Lower leg skin (tissue), 4 donors: ENCODE measurements at regions not wholly inside any gene's neighbourhood (a gene's known extent, or its start where the extent isn't known, plus 50 kb on each side); places are given as distances from the start of the nearest gene placed in this dataset.
A peak's percentile ranks its signal among the peaks of the same experiment; 100 is the strongest.

ENCODE experiments used
- DNase-seq, 2 donors: peaks; one replicate each; pipeline ENCODE4 v3.0.0-alpha.2; 2019; ENCODE audit warnings: low spot score in 2 of 2
- H3K4me3 ChIP-seq: fragments of 200-600 bp; sonication (generic); 2 replicates; pipeline ENCODE4 v1.5.1; 2017; ENCODE audit warnings: mild to moderate bottlenecking, low read depth; ENCODE audit not compliant: poor library complexity, severe bottlenecking
- POLR2A ChIP-seq, 2 donors: fragments of 450-650 bp; IDR thresholded peaks; one replicate each; pipeline ENCODE4 v1.6.1; 2016 to 2017; ENCODE audit warnings: antibody characterized with exemption in 2 of 2, mild to moderate bottlenecking in 1 of 2, moderate library complexity in 1 of 2
- WGBS, 2 donors: methylation state at CpG; one replicate each; pipeline ENCODE4 v1.1.5; 2018; 5-methylcytosine and 5-hydroxymethylcytosine counted together
- intact Hi-C: fragments of 100-400 bp; cut with DNase I; formaldehyde crosslinking; loops from one replicate; pipeline ENCODE4 v1.15.0; 2023; ENCODE audit warnings: low total_unique reads
- TF ChIP-seq, protein P1 (sequence below), 3 donors: fragments of 450-650 bp; IDR thresholded peaks; one replicate each; pipeline ENCODE4 v1.5.1; 2016; ENCODE audit warnings: antibody characterized with exemption in 3 of 3, mild to moderate bottlenecking in 3 of 3, moderate library complexity in 2 of 3

DNA sequence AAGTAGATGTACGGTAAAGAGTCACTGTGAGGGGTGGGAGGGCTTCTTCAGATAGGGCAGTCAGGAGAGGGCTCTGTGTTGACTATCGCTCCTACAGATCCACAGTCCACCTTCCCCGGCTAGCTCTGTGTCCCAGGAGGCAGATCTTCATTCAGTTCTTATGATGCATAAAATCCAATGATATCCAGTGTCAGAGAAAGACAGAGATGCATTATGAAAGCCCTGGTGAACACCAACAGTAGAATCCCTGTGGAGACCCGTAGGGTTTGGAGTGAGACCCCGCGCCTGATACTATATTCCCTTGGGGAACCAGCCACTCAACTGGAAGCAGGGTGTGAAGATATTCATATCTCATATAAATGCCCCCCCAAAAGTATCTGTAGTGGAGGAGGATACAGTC lies 119.8 kb upstream of the SLCO3A1 start:
- no peak overlapping the region for H3K4me3 ChIP-seq
- WGBS, 2 donors: 70 to 92% methylated on average over 6 of the region's 6 CpGs
- TF ChIP-seq POLR2A (IDR thresholded peaks at IDR 0.05): no peak
- DNase-seq: no peak
- intact Hi-C loops: no loop called here

DNA sequence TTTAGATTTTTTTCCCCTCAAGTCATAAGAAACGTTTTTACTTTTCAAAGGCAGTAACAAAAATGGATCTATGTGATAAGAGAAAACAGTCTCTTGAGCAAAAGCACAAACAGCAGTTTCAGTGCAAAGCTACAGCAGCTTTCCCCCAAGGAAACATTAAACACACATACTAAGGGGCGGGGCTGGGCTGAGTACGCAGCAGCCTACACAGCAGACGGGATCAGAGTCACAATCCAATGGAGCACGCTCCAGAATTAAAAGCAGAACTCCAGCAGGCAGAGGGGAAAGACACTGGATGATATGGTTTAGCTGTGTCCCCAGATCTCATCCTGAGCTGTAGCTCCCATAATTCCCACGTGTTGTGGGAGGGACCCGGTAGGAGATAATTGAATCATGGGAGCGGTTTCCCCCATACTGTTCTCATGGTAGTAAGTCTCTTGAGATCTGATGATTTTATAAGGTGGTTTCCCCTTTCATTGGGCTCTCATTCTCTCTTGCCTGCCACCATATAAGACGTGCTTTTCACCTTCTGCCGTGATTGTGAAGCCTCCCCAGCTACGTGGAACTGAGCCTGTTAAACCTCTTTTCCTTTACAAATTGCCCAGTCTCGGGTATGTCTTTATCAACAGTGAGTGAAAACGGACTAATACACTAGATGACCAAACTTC lies 116.2 kb upstream of the SLCO3A1 start:
- peak in 1 of 2 donors; percentile 34 for DNase-seq
- intact Hi-C loops: no loop called here
- H3K4me3 ChIP-seq: no peak overlapping the region
- no peak for TF ChIP-seq POLR2A (IDR thresholded peaks at IDR 0.05)
- TF ChIP-seq, protein P1, sequence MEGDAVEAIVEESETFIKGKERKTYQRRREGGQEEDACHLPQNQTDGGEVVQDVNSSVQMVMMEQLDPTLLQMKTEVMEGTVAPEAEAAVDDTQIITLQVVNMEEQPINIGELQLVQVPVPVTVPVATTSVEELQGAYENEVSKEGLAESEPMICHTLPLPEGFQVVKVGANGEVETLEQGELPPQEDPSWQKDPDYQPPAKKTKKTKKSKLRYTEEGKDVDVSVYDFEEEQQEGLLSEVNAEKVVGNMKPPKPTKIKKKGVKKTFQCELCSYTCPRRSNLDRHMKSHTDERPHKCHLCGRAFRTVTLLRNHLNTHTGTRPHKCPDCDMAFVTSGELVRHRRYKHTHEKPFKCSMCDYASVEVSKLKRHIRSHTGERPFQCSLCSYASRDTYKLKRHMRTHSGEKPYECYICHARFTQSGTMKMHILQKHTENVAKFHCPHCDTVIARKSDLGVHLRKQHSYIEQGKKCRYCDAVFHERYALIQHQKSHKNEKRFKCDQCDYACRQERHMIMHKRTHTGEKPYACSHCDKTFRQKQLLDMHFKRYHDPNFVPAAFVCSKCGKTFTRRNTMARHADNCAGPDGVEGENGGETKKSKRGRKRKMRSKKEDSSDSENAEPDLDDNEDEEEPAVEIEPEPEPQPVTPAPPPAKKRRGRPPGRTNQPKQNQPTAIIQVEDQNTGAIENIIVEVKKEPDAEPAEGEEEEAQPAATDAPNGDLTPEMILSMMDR (IDR thresholded peaks at IDR 0.05): no peak
- 50 to 56% methylated on average over 13 of the region's 13 CpGs for WGBS, 2 donors

DNA sequence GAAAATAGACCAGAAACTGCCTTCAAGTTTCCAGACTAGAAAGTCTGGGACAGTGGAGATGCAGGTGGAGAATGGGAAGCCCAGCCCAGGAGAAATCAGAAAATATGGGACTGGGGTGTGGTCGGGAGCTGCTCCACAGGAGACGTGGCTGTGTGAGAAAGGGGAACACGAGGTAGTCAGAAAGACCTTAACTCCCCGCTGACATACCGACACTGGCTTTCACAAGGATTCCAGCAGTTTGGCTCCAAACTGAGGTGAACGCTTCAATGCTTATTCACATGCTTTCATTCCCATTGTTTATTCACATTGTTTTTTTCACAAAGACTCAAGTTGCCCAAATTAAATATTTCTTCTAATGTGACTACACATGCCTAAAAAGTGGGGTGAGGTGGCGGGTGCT lies 111.5 kb upstream of the SLCO3A1 start:
- TF ChIP-seq POLR2A (IDR thresholded peaks at IDR 0.05): no peak
- TF ChIP-seq, protein P1 (IDR thresholded peaks at IDR 0.05): no peak
- DNase-seq: no peak
- intact Hi-C loops: no loop called here
- H3K4me3 ChIP-seq: no peak overlapping the region
- 75 to 77% methylated on average over 7 of the region's 7 CpGs for WGBS, 2 donors

DNA sequence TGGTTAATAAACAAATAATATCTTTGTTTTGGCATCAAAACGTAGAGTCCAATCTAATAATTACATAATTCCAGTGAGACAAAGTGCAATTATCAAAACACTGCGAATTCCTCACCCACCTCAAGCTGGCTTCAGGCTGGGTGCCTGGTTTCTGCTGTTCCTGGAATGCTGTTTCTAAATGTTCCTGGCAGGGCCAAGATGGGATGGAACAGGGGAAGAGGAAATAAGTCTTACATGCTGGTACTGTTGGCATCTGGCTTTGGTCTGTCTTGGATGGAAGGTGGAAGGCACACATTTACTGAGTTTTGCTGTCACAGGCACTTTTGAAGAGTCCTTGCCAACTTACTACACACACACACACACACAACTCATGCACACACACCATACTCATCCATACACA lies 101.9 kb upstream of the SLCO3A1 start:
- WGBS, 2 donors: 46 to 55% methylated on average over 2 of the region's 2 CpGs
- no peak for TF ChIP-seq POLR2A (IDR thresholded peaks at IDR 0.05)
- TF ChIP-seq, protein P1 (IDR thresholded peaks at IDR 0.05): no peak

DNA sequence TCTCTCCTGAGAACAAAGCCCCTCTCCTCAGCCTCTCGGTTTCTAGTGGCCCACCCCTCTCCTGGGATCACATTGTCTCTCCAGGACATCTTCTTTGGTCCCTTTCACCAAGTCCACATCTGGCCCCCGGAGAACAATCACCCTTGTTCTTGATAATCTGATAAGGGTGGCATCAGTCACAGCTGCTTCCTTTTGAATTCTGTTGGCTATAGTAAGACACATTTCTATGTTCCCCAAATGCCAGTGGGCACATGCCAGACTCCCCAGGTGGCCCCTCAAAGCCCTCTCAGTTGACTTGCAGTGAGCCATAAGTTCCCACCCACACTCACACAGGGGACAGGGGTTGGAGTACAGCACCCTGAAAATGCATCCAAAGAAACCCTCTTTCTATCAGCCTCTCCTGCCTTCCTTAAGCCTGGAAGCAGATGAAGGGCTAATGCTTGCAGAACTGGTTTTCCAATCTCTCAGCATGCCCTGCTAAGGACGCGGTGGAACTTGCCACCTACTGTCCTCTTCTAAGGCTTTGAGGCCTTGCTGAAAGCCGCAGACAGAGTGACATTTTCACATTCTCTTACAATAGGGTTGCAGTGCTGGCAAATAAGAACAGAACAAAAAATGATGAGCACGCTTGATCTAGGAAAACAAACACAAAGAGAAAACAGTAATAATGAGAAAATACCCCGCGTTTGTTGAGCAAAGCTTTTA lies 101.3 kb upstream of the SLCO3A1 start:
- WGBS, 2 donors: 63 to 65% methylated on average over 8 of the region's 8 CpGs
- H3K4me3 ChIP-seq: no peak overlapping the region
- TF ChIP-seq POLR2A (IDR thresholded peaks at IDR 0.05): no peak
- TF ChIP-seq, protein P1 (IDR thresholded peaks at IDR 0.05): no peak
- intact Hi-C loops: no loop called here
- no peak for DNase-seq

More for the DNA sequence above, 101.9 kb upstream of the SLCO3A1 start:
- DNase-seq: no peak
- intact Hi-C loops: no loop called here
- H3K4me3 ChIP-seq: no peak overlapping the region

DNA sequence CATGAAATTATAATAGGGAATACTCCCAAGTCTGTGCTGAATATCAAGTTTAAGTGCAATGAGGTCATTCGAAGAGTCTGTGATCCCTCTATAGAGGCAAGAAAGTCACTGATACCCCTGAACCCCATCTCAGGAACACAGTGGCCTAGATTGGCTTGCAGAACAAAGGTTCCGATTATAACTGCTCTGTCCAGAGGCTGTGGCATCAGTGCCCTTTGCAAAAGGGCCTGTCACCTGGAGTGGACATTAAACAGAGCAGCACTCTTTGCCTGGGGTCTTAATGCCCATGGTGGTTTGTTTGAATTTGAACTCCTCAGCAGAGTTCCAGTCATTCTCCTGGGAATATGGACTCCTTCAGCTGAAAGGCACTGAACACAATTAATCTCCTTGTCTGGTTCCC lies 93.9 kb upstream of the SLCO3A1 start:
- no peak overlapping the region for H3K4me3 ChIP-seq
- TF ChIP-seq, protein P1 (IDR thresholded peaks at IDR 0.05): no peak
- no peak for TF ChIP-seq POLR2A (IDR thresholded peaks at IDR 0.05)
- WGBS, 2 donors: 88 to 90% methylated on average over 2 of the region's 2 CpGs
- intact Hi-C loops: no loop called here
- no peak for DNase-seq
